ENCODE measurements at regions not wholly inside any gene's neighbourhood (a gene's known extent, or its start where the extent isn't known, plus 50 kb on each side); places are given as distances from the start of the nearest gene placed in this dataset.

- TF ChIP-seq RXRA (IDR thresholded peaks at IDR 0.05; ENCODE audit: insufficient read depth, low read depth, low read length): no peak
- TF ChIP-seq CTCF (IDR thresholded peaks at IDR 0.05; ENCODE audit: control extremely low read depth in 1 of 3, insufficient read depth in 1 of 3, low read depth in 1 of 3, low read length in 3 of 3): no peak
- TF ChIP-seq TBP (IDR thresholded peaks at IDR 0.05; ENCODE audit: low read depth, low read length): no peak
Observed at GRCh38 chr1:95393434-95393833, 159.4 kb downstream of the RWDD3 start.

Data from H1 (cell line).